GM19452 (cell line): ENCODE measurements at regions not wholly inside any gene's neighbourhood (a gene's known extent, or its start where the extent isn't known, plus 50 kb on each side); places are given as distances from the start of the nearest gene placed in this dataset.

Source experiments
- ATAC-seq: cut with Tn5 transposase; IDR thresholded peaks from one replicate; pipeline ENCODE4 v1.9.1; 2021; ENCODE audit not compliant: unreplicated experiment

- ATAC-seq: no peak
These were observed 212.5 kb downstream of the CSNK2A3 start for GRCh38 chr11:11140510-11140909.

GRCh38 chr11:11137339-11137738 is 215.7 kb downstream of the CSNK2A3 start:
- ATAC-seq: no peak

GRCh38 chr11:11135820-11136476 is 217.1 kb downstream of the CSNK2A3 start:
- ATAC-seq: no peak

- no peak for ATAC-seq
These were observed 223.9 kb downstream of the CSNK2A3 start for GRCh38 chr11:11129118-11129517.

GRCh38 chr11:11125618-11126017 is 227.4 kb downstream of the CSNK2A3 start:
- ATAC-seq: no peak

GRCh38 chr11:11122749-11123148 is 230.3 kb downstream of the CSNK2A3 start:
- ATAC-seq: no peak

- no peak for ATAC-seq
These were observed 233.1 kb downstream of the CSNK2A3 start for GRCh38 chr11:11119917-11120316.

- ATAC-seq: no peak
These were observed 235.3 kb downstream of the CSNK2A3 start for GRCh38 chr11:11117730-11118129.

- no peak for ATAC-seq
These were observed 237.6 kb downstream of the CSNK2A3 start for GRCh38 chr11:11115475-11115874.

GRCh38 chr11:11113626-11114025 is 239.4 kb downstream of the CSNK2A3 start:
- ATAC-seq: no peak

- ATAC-seq: no peak
These were observed 245.0 kb downstream of the CSNK2A3 start for GRCh38 chr11:11108026-11108425.

- ATAC-seq: no peak
These were observed 245.8 kb downstream of the CSNK2A3 start for GRCh38 chr11:11107076-11107723.

GRCh38 chr11:11105361-11105760 is 247.5 kb upstream of the ZBED5 start:
- no peak for ATAC-seq

GRCh38 chr11:11095831-11096723 is 238.2 kb upstream of the ZBED5 start:
- no peak for ATAC-seq

- no peak for ATAC-seq
These were observed 232.6 kb upstream of the ZBED5 start for GRCh38 chr11:11090495-11090894.

- ATAC-seq: no peak
These were observed 232.0 kb upstream of the ZBED5 start for GRCh38 chr11:11089805-11090204.

- ATAC-seq: no peak
These were observed 229.1 kb upstream of the ZBED5 start for GRCh38 chr11:11086979-11087378.

- ATAC-seq: no peak
These were observed 227.7 kb upstream of the ZBED5 start for GRCh38 chr11:11085580-11085979.

- no peak for ATAC-seq
These were observed 226.5 kb upstream of the ZBED5 start for GRCh38 chr11:11084337-11084736.

- no peak for ATAC-seq
These were observed 225.6 kb upstream of the ZBED5 start for GRCh38 chr11:11083441-11083840.

GRCh38 chr11:11082646-11083045 is 224.8 kb upstream of the ZBED5 start:
- no peak for ATAC-seq

- no peak for ATAC-seq
These were observed 223.9 kb upstream of the ZBED5 start for GRCh38 chr11:11081776-11082175.
